ENCODE measurements at regions not wholly inside any gene's neighbourhood (a gene's known extent, or its start where the extent isn't known, plus 50 kb on each side); places are given as distances from the start of the nearest gene placed in this dataset.

GRCh38 chr1:222129041-222129440 lies 387.2 kb upstream of the DUSP10 start:
- TF ChIP-seq NFYB (CRISPR knock-in tag; conservative IDR thresholded peaks at IDR 0.05; ENCODE audit: low read depth) (no peak), USF2 (CRISPR knock-in tag; IDR thresholded peaks at IDR 0.05) (no peak), RELA (CRISPR knock-in tag; IDR thresholded peaks at IDR 0.05; ENCODE audit: borderline replicate concordance) (no peak), E2F5 (CRISPR knock-in tag; IDR thresholded peaks at IDR 0.05) (no peak), ZNF281 (CRISPR knock-in tag; IDR thresholded peaks at IDR 0.05) (no peak), ELF4 (CRISPR knock-in tag; IDR thresholded peaks at IDR 0.05; ENCODE audit: low read depth) (no peak), SMAD3 (CRISPR knock-in tag; IDR thresholded peaks at IDR 0.05; ENCODE audit: borderline replicate concordance) (no peak), ZNF416 (CRISPR knock-in tag; IDR thresholded peaks at IDR 0.05) (no peak), ZNF263 (CRISPR knock-in tag; IDR thresholded peaks at IDR 0.05; ENCODE audit: low read depth) (no peak)
- TF ChIP-seq, protein P1, sequence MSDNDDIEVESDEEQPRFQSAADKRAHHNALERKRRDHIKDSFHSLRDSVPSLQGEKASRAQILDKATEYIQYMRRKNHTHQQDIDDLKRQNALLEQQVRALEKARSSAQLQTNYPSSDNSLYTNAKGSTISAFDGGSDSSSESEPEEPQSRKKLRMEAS (CRISPR knock-in tag; IDR thresholded peaks at IDR 0.05) = no peak
- TF ChIP-seq, protein P2, sequence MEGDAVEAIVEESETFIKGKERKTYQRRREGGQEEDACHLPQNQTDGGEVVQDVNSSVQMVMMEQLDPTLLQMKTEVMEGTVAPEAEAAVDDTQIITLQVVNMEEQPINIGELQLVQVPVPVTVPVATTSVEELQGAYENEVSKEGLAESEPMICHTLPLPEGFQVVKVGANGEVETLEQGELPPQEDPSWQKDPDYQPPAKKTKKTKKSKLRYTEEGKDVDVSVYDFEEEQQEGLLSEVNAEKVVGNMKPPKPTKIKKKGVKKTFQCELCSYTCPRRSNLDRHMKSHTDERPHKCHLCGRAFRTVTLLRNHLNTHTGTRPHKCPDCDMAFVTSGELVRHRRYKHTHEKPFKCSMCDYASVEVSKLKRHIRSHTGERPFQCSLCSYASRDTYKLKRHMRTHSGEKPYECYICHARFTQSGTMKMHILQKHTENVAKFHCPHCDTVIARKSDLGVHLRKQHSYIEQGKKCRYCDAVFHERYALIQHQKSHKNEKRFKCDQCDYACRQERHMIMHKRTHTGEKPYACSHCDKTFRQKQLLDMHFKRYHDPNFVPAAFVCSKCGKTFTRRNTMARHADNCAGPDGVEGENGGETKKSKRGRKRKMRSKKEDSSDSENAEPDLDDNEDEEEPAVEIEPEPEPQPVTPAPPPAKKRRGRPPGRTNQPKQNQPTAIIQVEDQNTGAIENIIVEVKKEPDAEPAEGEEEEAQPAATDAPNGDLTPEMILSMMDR (IDR thresholded peaks at IDR 0.05) = no peak

All from WTC11 (cell line).